C4-2B (cell line): ENCODE measurements at regions not wholly inside any gene's neighbourhood (a gene's known extent, or its start where the extent isn't known, plus 50 kb on each side); places are given as distances from the start of the nearest gene placed in this dataset.

Experiments used
- H3K27ac ChIP-seq: fragments of 450-650 bp; 2 replicates; pipeline ENCODE4 v1.5.1; 2017
- CTCF ChIP-seq: fragments of 450-650 bp; conservative IDR thresholded peaks from 2 replicates; pipeline ENCODE4 v1.5.1; 2017; ENCODE audit warnings: mild to moderate bottlenecking
- ZFX ChIP-seq: fragments of 450-650 bp; IDR thresholded peaks from 2 replicates; pipeline ENCODE4 v1.6.1; 2017

- TF ChIP-seq ZFX (no peak), CTCF (no peak)
- H3K27ac ChIP-seq, result no peak overlapping the region
These were observed 118.3 kb upstream of the ATF7IP start for GRCh38 chr12:14247166-14247565.

GRCh38 chr12:14249368-14249767, 116.1 kb upstream of the ATF7IP start:
- TF ChIP-seq ZFX (no peak), CTCF (no peak)
- H3K27ac ChIP-seq, result no peak overlapping the region

GRCh38 chr12:14252697-14253096, 112.8 kb upstream of the ATF7IP start:
- H3K27ac ChIP-seq, result no peak overlapping the region
- TF ChIP-seq CTCF, result no peak
- no peak for TF ChIP-seq ZFX

GRCh38 chr12:14253496-14253895, 112.0 kb upstream of the ATF7IP start:
- no peak overlapping the region for H3K27ac ChIP-seq
- TF ChIP-seq ZFX (no peak), CTCF (no peak)

GRCh38 chr12:14254781-14255180, 110.7 kb upstream of the ATF7IP start:
- no peak for TF ChIP-seq ZFX
- TF ChIP-seq CTCF, result no peak
- peak overlapping the region; percentile 47 for H3K27ac ChIP-seq

GRCh38 chr12:14256121-14256520, 109.4 kb upstream of the ATF7IP start:
- no peak for TF ChIP-seq CTCF
- TF ChIP-seq ZFX, result no peak
- H3K27ac ChIP-seq, result no peak overlapping the region

- TF ChIP-seq ZFX (no peak), CTCF (peak; percentile 89)
- H3K27ac ChIP-seq, result no peak overlapping the region; the same call in 1 of the 2 replicates
These were observed 108.8 kb upstream of the ATF7IP start for GRCh38 chr12:14256555-14257169.
